ENCODE measurements at regions not wholly inside any gene's neighbourhood (a gene's known extent, or its start where the extent isn't known, plus 50 kb on each side); places are given as distances from the start of the nearest gene placed in this dataset.

DNA sequence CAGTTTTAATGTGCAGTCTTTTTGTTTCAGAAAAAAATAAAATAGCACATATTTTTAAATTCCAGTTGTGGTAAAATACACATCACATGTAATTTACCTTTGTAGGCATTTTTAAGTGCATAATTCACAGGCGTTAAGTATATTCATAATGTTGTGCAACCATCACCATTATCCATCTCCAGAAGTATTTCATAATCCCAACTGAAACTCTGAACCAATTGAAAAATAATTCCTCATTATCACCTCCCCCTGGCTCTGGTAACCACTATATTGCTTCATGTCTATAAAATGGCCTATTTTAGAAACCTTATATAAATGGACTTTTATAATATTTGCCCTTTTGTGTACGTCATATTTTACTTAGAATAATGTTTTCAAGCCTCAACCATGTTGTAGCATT is 756.5 kb upstream of the KLHL1 start:
- ATAC-seq, result no peak
- TF ChIP-seq BACH2 (CRISPR knock-in tag; IDR thresholded peaks at IDR 0.05; ENCODE audit: borderline replicate concordance) (no peak), PPARA (CRISPR knock-in tag; IDR thresholded peaks at IDR 0.05; ENCODE audit: borderline replicate concordance) (no peak), ZFP30 (CRISPR knock-in tag; IDR thresholded peaks at IDR 0.05) (no peak), ZNF565 (CRISPR knock-in tag; conservative IDR thresholded peaks at IDR 0.05; ENCODE audit: low read depth) (no peak), TOX (CRISPR knock-in tag; IDR thresholded peaks at IDR 0.05; ENCODE audit: borderline replicate concordance) (no peak), ZFP3 (CRISPR knock-in tag; IDR thresholded peaks at IDR 0.05) (no peak), ZNF70 (CRISPR knock-in tag; IDR thresholded peaks at IDR 0.05) (no peak), CSRNP3 (CRISPR knock-in tag; IDR thresholded peaks at IDR 0.05) (no peak), ZNF8 (CRISPR knock-in tag; IDR thresholded peaks at IDR 0.05) (no peak), ISL1 (CRISPR knock-in tag; IDR thresholded peaks at IDR 0.05) (no peak), SNAI2 (CRISPR knock-in tag; IDR thresholded peaks at IDR 0.05) (no peak), RARB (CRISPR knock-in tag; IDR thresholded peaks at IDR 0.05) (no peak)
- TF ChIP-seq, protein P1, sequence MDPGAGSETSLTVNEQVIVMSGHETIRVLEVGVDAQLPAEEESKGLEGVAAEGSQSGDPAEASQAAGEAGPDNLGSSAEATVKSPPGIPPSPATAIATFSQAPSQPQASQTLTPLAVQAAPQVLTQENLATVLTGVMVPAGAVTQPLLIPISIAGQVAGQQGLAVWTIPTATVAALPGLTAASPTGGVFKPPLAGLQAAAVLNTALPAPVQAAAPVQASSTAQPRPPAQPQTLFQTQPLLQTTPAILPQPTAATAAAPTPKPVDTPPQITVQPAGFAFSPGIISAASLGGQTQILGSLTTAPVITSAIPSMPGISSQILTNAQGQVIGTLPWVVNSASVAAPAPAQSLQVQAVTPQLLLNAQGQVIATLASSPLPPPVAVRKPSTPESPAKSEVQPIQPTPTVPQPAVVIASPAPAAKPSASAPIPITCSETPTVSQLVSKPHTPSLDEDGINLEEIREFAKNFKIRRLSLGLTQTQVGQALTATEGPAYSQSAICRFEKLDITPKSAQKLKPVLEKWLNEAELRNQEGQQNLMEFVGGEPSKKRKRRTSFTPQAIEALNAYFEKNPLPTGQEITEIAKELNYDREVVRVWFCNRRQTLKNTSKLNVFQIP (CRISPR knock-in tag; IDR thresholded peaks at IDR 0.05; ENCODE audit: borderline replicate concordance, low read depth), result no peak
- TF ChIP-seq, protein P2, sequence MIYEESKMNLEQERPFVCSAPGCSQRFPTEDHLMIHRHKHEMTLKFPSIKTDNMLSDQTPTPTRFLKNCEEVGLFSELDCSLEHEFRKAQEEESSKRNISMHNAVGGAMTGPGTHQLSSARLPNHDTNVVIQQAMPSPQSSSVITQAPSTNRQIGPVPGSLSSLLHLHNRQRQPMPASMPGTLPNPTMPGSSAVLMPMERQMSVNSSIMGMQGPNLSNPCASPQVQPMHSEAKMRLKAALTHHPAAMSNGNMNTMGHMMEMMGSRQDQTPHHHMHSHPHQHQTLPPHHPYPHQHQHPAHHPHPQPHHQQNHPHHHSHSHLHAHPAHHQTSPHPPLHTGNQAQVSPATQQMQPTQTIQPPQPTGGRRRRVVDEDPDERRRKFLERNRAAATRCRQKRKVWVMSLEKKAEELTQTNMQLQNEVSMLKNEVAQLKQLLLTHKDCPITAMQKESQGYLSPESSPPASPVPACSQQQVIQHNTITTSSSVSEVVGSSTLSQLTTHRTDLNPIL (CRISPR knock-in tag; IDR thresholded peaks at IDR 0.05; ENCODE audit: low read depth), result no peak

- TF ChIP-seq RARB (CRISPR knock-in tag; IDR thresholded peaks at IDR 0.05), result no peak
- TF ChIP-seq BACH2 (CRISPR knock-in tag; IDR thresholded peaks at IDR 0.05; ENCODE audit: borderline replicate concordance), result no peak
- no peak for TF ChIP-seq ZNF565 (CRISPR knock-in tag; conservative IDR thresholded peaks at IDR 0.05; ENCODE audit: low read depth)
- TF ChIP-seq PPARA (CRISPR knock-in tag; IDR thresholded peaks at IDR 0.05; ENCODE audit: borderline replicate concordance), result no peak
- TF ChIP-seq ZNF8 (CRISPR knock-in tag; IDR thresholded peaks at IDR 0.05), result no peak
- no peak for ATAC-seq
These were observed 748.5 kb upstream of the KLHL1 start for GRCh38 chr13:70856711-70857110.

GRCh38 chr13:70856025-70856424 is 747.8 kb upstream of the KLHL1 start:
- TF ChIP-seq ESRRG (CRISPR knock-in tag; IDR thresholded peaks at IDR 0.05) (no peak), ISL1 (CRISPR knock-in tag; IDR thresholded peaks at IDR 0.05) (peak; percentile 75), CSDC2 (CRISPR knock-in tag; IDR thresholded peaks at IDR 0.05) (no peak), TCF4 (CRISPR knock-in tag; IDR thresholded peaks at IDR 0.05; ENCODE audit: borderline replicate concordance) (0 out of 2 replicates have a peak, but pooled peaks have one; percentile 17), PATZ1 (CRISPR knock-in tag; IDR thresholded peaks at IDR 0.05; ENCODE audit: borderline replicate concordance) (no peak)
- peak; percentile 44; the same call in 1 of the 3 replicates for ATAC-seq

DNA sequence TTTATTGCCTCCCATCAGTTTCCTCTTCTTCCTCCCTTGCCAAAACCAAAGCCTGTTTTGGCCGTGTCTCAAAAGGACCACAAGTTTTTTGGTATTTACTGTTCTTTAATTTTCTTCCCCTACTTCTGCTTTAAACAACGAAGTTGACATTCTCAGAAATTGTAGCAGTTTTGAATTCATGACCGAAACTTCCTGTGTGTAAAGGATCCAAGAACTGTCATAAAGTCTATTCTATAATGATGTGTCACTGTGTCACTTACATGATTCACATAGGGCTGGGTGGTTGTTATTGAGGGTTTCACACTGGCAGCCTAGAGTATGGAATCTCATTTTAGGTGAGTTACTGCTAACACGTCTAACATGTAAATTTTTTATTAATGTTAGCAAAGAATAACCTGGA is 741.0 kb upstream of the KLHL1 start:
- no peak for ATAC-seq
- no peak for TF ChIP-seq TSHZ2 (CRISPR knock-in tag; IDR thresholded peaks at IDR 0.05)
- no peak for TF ChIP-seq GLIS3 (CRISPR knock-in tag; IDR thresholded peaks at IDR 0.05)
- no peak for TF ChIP-seq ZNF565 (CRISPR knock-in tag; conservative IDR thresholded peaks at IDR 0.05; ENCODE audit: low read depth)
- no peak for TF ChIP-seq ZC3H10 (CRISPR knock-in tag; IDR thresholded peaks at IDR 0.05)
- TF ChIP-seq BACH2 (CRISPR knock-in tag; IDR thresholded peaks at IDR 0.05; ENCODE audit: borderline replicate concordance), result no peak
- TF ChIP-seq, protein P2 (CRISPR knock-in tag; IDR thresholded peaks at IDR 0.05; ENCODE audit: low read depth), result no peak

Data from SK-N-SH treated with all-trans-retinoic acid at 6 μM for 48 hours (cell line).